ENCODE measurements at regions not wholly inside any gene's neighbourhood (a gene's known extent, or its start where the extent isn't known, plus 50 kb on each side); places are given as distances from the start of the nearest gene placed in this dataset.

DNA sequence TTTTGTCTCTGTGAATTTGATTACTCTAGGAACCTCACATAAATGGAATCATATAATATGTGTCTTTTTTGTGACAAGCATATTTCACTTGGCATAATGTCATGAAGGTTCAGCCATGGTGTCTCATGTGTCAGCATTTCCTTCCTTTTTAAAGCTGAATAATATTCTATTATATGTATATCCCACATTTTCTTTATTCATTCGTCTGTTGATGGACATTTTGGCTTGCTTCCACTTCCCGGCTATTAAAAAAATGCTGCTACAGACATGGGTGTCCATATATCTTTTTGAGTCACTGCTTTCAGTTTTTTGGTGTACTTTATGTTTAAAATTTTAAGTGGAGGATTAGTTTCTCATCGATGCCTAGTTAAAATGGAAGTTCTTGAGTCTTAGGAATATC lies 59.8 kb upstream of the C5orf63 start:
- no peak for DNase-seq
- TF ChIP-seq, protein P1, sequence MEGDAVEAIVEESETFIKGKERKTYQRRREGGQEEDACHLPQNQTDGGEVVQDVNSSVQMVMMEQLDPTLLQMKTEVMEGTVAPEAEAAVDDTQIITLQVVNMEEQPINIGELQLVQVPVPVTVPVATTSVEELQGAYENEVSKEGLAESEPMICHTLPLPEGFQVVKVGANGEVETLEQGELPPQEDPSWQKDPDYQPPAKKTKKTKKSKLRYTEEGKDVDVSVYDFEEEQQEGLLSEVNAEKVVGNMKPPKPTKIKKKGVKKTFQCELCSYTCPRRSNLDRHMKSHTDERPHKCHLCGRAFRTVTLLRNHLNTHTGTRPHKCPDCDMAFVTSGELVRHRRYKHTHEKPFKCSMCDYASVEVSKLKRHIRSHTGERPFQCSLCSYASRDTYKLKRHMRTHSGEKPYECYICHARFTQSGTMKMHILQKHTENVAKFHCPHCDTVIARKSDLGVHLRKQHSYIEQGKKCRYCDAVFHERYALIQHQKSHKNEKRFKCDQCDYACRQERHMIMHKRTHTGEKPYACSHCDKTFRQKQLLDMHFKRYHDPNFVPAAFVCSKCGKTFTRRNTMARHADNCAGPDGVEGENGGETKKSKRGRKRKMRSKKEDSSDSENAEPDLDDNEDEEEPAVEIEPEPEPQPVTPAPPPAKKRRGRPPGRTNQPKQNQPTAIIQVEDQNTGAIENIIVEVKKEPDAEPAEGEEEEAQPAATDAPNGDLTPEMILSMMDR (IDR thresholded peaks at IDR 0.05): no peak
- no peaks in the 10 kb centered on the region for H3K9me3 Mint-ChIP-seq
- H3K4me3 Mint-ChIP-seq: no peak overlapping the region
- H3K36me3 Mint-ChIP-seq (ENCODE audit: low read depth): no peaks in the 10 kb centered on the region
- no peaks in the 10 kb centered on the region for H3K4me1 Mint-ChIP-seq (ENCODE audit: low read depth)
- no peak overlapping the region for H3K27ac Mint-ChIP-seq
- H3K27me3 Mint-ChIP-seq (ENCODE audit: insufficient read depth): peaks cover 7% of the 10 kb centered on the region

GRCh38 chr5:127136908-127137307 lies 63.6 kb upstream of the C5orf63 start:
- H3K27me3 Mint-ChIP-seq (ENCODE audit: insufficient read depth): peaks cover 8% of the 10 kb centered on the region
- no peaks in the 10 kb centered on the region for H3K36me3 Mint-ChIP-seq (ENCODE audit: low read depth)
- H3K4me1 Mint-ChIP-seq (ENCODE audit: low read depth): no peaks in the 10 kb centered on the region
- H3K9me3 Mint-ChIP-seq: no peaks in the 10 kb centered on the region
- no peak for DNase-seq
- no peak overlapping the region for H3K4me3 Mint-ChIP-seq
- TF ChIP-seq, protein P1 (IDR thresholded peaks at IDR 0.05): no peak
- H3K27ac Mint-ChIP-seq: no peak overlapping the region

- Mint-ChIP-seq H3K4me1 (ENCODE audit: low read depth) (no peaks in the 10 kb centered on the region), H3K4me3 (no peak overlapping the region), H3K9me3 (no peaks in the 10 kb centered on the region), H3K36me3 (ENCODE audit: low read depth) (no peaks in the 10 kb centered on the region), H3K27ac (no peak overlapping the region), H3K27me3 (ENCODE audit: insufficient read depth) (peaks cover 7% of the 10 kb centered on the region)
- DNase-seq: no peak
- TF ChIP-seq, protein P1 (IDR thresholded peaks at IDR 0.05): no peak
These were observed 70.4 kb upstream of the C5orf63 start for GRCh38 chr5:127143722-127144121.

DNA sequence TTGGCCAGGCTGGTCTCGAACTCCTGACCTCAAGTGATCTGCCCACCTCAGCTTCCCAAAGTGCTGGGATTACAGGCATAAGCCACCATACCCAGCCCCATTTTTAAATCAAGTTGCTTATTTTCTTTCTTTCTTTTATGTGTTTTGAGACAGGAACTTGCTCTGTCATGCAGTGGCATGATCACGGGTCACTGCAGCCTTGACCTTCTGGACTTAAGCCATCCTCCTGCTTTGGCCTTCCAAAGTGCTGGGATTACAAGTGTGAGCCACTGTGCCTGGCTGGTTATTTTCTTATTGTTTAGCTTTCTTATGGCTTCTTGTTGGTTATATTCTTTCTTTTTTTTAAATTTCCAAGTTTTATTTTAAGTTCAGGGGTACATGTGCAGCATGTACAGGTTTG lies 79.7 kb upstream of the C5orf63 start:
- peaks cover 11% of the 10 kb centered on the region for H3K9me3 Mint-ChIP-seq
- no peak for DNase-seq

GRCh38 chr5:127153521-127153920 lies 80.2 kb upstream of the C5orf63 start:
- Mint-ChIP-seq H3K4me3 (no peak overlapping the region), H3K27ac (no peak overlapping the region)
- TF ChIP-seq, protein P1 (IDR thresholded peaks at IDR 0.05): no peak

More for the DNA sequence above, 79.7 kb upstream of the C5orf63 start:
- no peaks in the 10 kb centered on the region for H3K36me3 Mint-ChIP-seq (ENCODE audit: low read depth)
- H3K27ac Mint-ChIP-seq: no peak overlapping the region
- no peaks in the 10 kb centered on the region for H3K4me1 Mint-ChIP-seq (ENCODE audit: low read depth)
- TF ChIP-seq, protein P1 (IDR thresholded peaks at IDR 0.05): no peak
- no peak overlapping the region for H3K4me3 Mint-ChIP-seq
- peaks cover 9% of the 10 kb centered on the region for H3K27me3 Mint-ChIP-seq (ENCODE audit: insufficient read depth)

DNA sequence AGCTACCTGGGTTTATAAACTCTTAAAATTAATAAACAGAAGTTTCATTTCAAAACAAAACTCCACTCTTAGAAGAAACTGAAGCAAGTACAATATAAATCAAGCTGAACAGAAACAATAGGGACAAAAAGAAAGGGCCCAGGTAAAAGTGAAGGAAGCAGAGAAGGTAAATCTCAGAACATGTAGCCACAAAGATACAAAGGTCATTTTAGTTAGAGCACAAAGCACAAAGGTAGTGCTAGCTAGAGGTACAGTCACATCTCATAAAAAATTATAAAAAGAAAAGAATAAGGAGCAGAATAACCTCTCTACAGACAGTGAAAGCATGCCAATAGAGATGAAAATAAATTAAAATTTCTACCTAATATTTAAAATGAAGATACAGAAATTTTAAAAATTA lies 90.4 kb upstream of the C5orf63 start:
- peaks cover 5% of the 10 kb centered on the region; the same call in 1 of the 2 replicates for H3K27me3 Mint-ChIP-seq (ENCODE audit: insufficient read depth)

More at GRCh38 chr5:127153521-127153920, 80.2 kb upstream of the C5orf63 start:
- no peaks in the 10 kb centered on the region for H3K36me3 Mint-ChIP-seq (ENCODE audit: low read depth)
- H3K27me3 Mint-ChIP-seq (ENCODE audit: insufficient read depth): peaks cover 9% of the 10 kb centered on the region
- no peak for DNase-seq
- H3K4me1 Mint-ChIP-seq (ENCODE audit: low read depth): no peaks in the 10 kb centered on the region
- H3K9me3 Mint-ChIP-seq: peaks cover 12% of the 10 kb centered on the region

More for the DNA sequence above, 90.4 kb upstream of the C5orf63 start:
- Mint-ChIP-seq H3K9me3 (no peaks in the 10 kb centered on the region), H3K36me3 (ENCODE audit: low read depth) (no peaks in the 10 kb centered on the region), H3K4me1 (ENCODE audit: low read depth) (no peaks in the 10 kb centered on the region), H3K27ac (no peak overlapping the region), H3K4me3 (no peak overlapping the region)
- TF ChIP-seq, protein P1 (IDR thresholded peaks at IDR 0.05): no peak
- DNase-seq: no peak

All from HFFc6 (cell line).